ENCODE measurements at regions not wholly inside any gene's neighbourhood (a gene's known extent, or its start where the extent isn't known, plus 50 kb on each side); places are given as distances from the start of the nearest gene placed in this dataset.

GRCh38 chr2:180352620-180353019 lies 345.5 kb upstream of the CWC22 start:
- no peak overlapping the region for H3K4me3 ChIP-seq (ENCODE audit: low read depth, low read length)
- DNase-seq (ENCODE audit: low read depth): no peak
- TF ChIP-seq, protein P1, sequence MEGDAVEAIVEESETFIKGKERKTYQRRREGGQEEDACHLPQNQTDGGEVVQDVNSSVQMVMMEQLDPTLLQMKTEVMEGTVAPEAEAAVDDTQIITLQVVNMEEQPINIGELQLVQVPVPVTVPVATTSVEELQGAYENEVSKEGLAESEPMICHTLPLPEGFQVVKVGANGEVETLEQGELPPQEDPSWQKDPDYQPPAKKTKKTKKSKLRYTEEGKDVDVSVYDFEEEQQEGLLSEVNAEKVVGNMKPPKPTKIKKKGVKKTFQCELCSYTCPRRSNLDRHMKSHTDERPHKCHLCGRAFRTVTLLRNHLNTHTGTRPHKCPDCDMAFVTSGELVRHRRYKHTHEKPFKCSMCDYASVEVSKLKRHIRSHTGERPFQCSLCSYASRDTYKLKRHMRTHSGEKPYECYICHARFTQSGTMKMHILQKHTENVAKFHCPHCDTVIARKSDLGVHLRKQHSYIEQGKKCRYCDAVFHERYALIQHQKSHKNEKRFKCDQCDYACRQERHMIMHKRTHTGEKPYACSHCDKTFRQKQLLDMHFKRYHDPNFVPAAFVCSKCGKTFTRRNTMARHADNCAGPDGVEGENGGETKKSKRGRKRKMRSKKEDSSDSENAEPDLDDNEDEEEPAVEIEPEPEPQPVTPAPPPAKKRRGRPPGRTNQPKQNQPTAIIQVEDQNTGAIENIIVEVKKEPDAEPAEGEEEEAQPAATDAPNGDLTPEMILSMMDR (conservative IDR thresholded peaks at IDR 0.05; ENCODE audit: low read depth, low read length): no peak

DNA sequence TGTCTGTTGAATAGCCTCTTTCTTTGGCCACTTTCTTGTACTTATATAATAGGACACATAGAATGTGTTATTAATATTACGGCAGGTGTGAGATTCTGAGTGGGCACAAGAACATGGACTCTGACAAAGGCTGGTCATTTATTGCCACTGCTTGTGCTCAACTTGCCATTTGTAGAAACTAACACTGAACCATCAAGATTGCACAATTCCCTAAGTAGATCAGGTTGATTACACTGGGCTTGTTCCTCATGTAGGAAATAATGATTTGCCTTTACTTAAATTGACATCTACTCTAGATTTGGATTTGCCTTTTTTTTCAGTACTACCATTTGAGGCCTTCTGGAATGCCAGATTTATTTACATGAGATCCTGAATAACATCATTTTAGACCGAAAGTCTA lies 342.7 kb upstream of the CWC22 start:
- no peak for DNase-seq (ENCODE audit: low read depth)
- H3K4me3 ChIP-seq (ENCODE audit: low read depth, low read length): no peak overlapping the region
- TF ChIP-seq, protein P1 (conservative IDR thresholded peaks at IDR 0.05; ENCODE audit: low read depth, low read length): no peak

- no peak for DNase-seq (ENCODE audit: low read depth)
- H3K4me3 ChIP-seq (ENCODE audit: low read depth, low read length): no peak overlapping the region
- TF ChIP-seq, protein P1 (conservative IDR thresholded peaks at IDR 0.05; ENCODE audit: low read depth, low read length): no peak
Observed at GRCh38 chr2:180343528-180344345, 336.6 kb upstream of the CWC22 start.

DNA sequence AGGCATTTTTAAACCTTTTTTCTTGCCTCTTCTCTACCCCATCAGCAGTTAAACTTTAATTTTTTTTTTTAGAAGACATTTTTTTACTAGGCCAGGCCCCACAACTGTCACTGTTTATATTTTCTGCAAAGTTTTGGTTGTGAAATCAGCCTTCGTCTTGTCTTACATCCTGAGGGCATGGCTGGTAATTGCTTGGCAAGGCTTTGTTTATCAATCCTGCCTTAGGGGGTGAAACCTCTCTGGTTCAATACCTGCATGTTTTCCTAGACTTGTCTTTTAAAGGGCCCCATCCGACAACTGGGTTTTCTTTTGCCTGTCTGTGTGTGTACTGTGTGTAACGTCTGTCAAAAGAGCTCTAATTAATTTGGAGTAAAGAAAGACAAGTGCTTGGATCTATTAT lies 330.0 kb upstream of the CWC22 start:
- TF ChIP-seq, protein P1 (conservative IDR thresholded peaks at IDR 0.05; ENCODE audit: low read depth, low read length): no peak
- no peak for DNase-seq (ENCODE audit: low read depth)
- no peak overlapping the region for H3K4me3 ChIP-seq (ENCODE audit: low read depth, low read length)

DNA sequence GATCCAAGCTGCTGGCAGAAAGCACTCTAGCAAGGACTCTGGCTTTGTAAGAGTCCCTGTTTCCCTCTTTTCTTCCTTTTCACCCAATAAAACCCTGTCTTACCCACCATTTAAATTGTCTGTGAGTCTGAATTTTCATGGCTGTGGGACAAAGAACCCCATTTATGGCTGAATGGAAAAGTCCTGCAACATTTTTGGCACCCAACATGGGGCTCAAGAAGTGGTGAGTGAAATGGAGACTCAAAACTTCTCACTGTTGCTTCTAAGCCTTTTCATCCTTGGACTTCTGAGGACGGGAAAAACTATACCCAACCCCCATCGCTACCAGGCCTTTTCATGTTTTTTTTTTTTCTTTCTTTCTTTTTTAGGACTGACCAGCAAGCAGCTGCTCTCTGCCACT lies 329.5 kb upstream of the CWC22 start:
- DNase-seq (ENCODE audit: low read depth): no peak
- no peak overlapping the region for H3K4me3 ChIP-seq (ENCODE audit: low read depth, low read length)
- TF ChIP-seq, protein P1 (conservative IDR thresholded peaks at IDR 0.05; ENCODE audit: low read depth, low read length): no peak

DNA sequence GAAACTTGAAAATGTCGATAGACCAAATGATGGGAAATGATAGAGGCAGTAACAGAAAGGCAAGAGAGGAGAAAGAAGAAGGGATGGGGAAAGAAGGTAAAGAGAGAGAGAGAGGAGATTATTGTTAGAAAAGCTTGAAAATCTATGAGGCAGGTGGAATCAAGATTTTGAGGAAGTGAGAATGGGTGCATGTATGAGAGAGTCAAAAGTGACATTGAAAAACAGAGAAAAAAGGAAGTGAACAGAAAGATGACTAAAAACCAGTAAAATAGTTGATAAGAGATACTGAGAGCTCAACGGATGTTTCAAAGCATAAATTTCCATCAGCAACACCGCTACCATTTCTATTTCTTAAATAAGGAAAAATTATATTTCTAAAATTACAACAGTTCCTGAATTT lies 327.4 kb upstream of the CWC22 start:
- TF ChIP-seq, protein P1 (conservative IDR thresholded peaks at IDR 0.05; ENCODE audit: low read depth, low read length): no peak
- no peak for DNase-seq (ENCODE audit: low read depth)
- no peak overlapping the region for H3K4me3 ChIP-seq (ENCODE audit: low read depth, low read length)
